ENCODE measurements at regions not wholly inside any gene's neighbourhood (a gene's known extent, or its start where the extent isn't known, plus 50 kb on each side); places are given as distances from the start of the nearest gene placed in this dataset.

GRCh38 chr18:4765401-4765800 lies 310.3 kb upstream of the DLGAP1 start:
- Histone ChIP-seq H3K4ac (ENCODE audit: low read depth in 1 of 2, low read length in 2 of 2) (no peak overlapping the region), H3K9ac (ENCODE audit: low read length) (no peak overlapping the region), H3K27me3 (ENCODE audit: control insufficient read depth in 1 of 2, insufficient read depth in 1 of 2, low read length in 2 of 2) (no peaks in the 10 kb centered on the region), H3K36me3 (ENCODE audit: control insufficient read depth in 1 of 2, insufficient read depth in 2 of 2, low read depth in 1 of 2, low read length in 2 of 2) (no peaks in the 10 kb centered on the region), H3K9me3 (ENCODE audit: control insufficient read depth, low read length) (peaks cover 16% of the 10 kb centered on the region), H3K27ac (ENCODE audit: low read length, poor library complexity, severe bottlenecking) (no peak overlapping the region), H3K4me1 (ENCODE audit: control insufficient read depth, insufficient read depth, low read depth, low read length) (no peaks in the 10 kb centered on the region), H3K23ac (ENCODE audit: low read length in 2 of 2) (no peak overlapping the region), H3K79me1 (replicated peaks; ENCODE audit: low read length, poor library complexity, severe bottlenecking) (no peaks in the 10 kb centered on the region), H2BK15ac (ENCODE audit: low read depth, poor library complexity, severe bottlenecking) (no peak overlapping the region), H3K14ac (ENCODE audit: low read length in 2 of 2) (no peak overlapping the region), H2BK120ac (ENCODE audit: low read depth, low read length) (no peak overlapping the region), H2BK12ac (ENCODE audit: low read length in 2 of 2) (no peak overlapping the region), H4K8ac (ENCODE audit: low read length) (no peak overlapping the region), H4K91ac (ENCODE audit: low read length) (no peak overlapping the region), H3K18ac (ENCODE audit: low read depth in 1 of 2, low read length in 2 of 2) (no peak overlapping the region), H2AK5ac (ENCODE audit: low read length, severe bottlenecking) (no peak overlapping the region), H2AFZ (ENCODE audit: low read depth, low read length) (no peak overlapping the region), H3K4me2 (ENCODE audit: low read length, poor library complexity, severe bottlenecking) (no peak overlapping the region), H3K4me3 (ENCODE audit: insufficient read depth in 1 of 2, low read depth in 1 of 2, low read length in 2 of 2) (no peak overlapping the region), H2BK5ac (ENCODE audit: low read depth, low read length, poor library complexity, severe bottlenecking) (no peak overlapping the region)
- 64% methylated on average over 1 of the region's 3 CpGs for WGBS
- DNase-seq = no peak

GRCh38 chr18:4762330-4762729 lies 307.2 kb upstream of the DLGAP1 start:
- Histone ChIP-seq H3K4ac (ENCODE audit: low read depth in 1 of 2, low read length in 2 of 2) (no peak overlapping the region), H2BK15ac (ENCODE audit: low read depth, poor library complexity, severe bottlenecking) (no peak overlapping the region), H3K18ac (ENCODE audit: low read depth in 1 of 2, low read length in 2 of 2) (no peak overlapping the region), H2BK12ac (ENCODE audit: low read length in 2 of 2) (no peak overlapping the region), H3K4me3 (ENCODE audit: insufficient read depth in 1 of 2, low read depth in 1 of 2, low read length in 2 of 2) (no peak overlapping the region), H3K9ac (ENCODE audit: low read length) (no peak overlapping the region), H4K8ac (ENCODE audit: low read length) (no peak overlapping the region), H3K4me2 (ENCODE audit: low read length, poor library complexity, severe bottlenecking) (no peak overlapping the region), H2AFZ (ENCODE audit: low read depth, low read length) (no peak overlapping the region), H4K91ac (ENCODE audit: low read length) (no peak overlapping the region), H3K79me1 (replicated peaks; ENCODE audit: low read length, poor library complexity, severe bottlenecking) (no peaks in the 10 kb centered on the region), H3K27me3 (ENCODE audit: control insufficient read depth in 1 of 2, insufficient read depth in 1 of 2, low read length in 2 of 2) (no peaks in the 10 kb centered on the region), H2AK5ac (ENCODE audit: low read length, severe bottlenecking) (no peak overlapping the region), H3K36me3 (ENCODE audit: control insufficient read depth in 1 of 2, insufficient read depth in 2 of 2, low read depth in 1 of 2, low read length in 2 of 2) (no peaks in the 10 kb centered on the region), H3K23ac (ENCODE audit: low read length in 2 of 2) (no peak overlapping the region), H3K27ac (ENCODE audit: low read length, poor library complexity, severe bottlenecking) (no peak overlapping the region), H3K4me1 (ENCODE audit: control insufficient read depth, insufficient read depth, low read depth, low read length) (no peaks in the 10 kb centered on the region), H3K9me3 (ENCODE audit: control insufficient read depth, low read length) (peaks cover 3% of the 10 kb centered on the region), H2BK120ac (ENCODE audit: low read depth, low read length) (no peak overlapping the region), H2BK5ac (ENCODE audit: low read depth, low read length, poor library complexity, severe bottlenecking) (no peak overlapping the region), H3K14ac (ENCODE audit: low read length in 2 of 2) (no peak overlapping the region)
- no peak for DNase-seq
- 43% methylated on average over 3 of the region's 3 CpGs for WGBS

GRCh38 chr18:4758980-4759379 lies 303.9 kb upstream of the DLGAP1 start:
- Histone ChIP-seq H3K36me3 (ENCODE audit: control insufficient read depth in 1 of 2, insufficient read depth in 2 of 2, low read depth in 1 of 2, low read length in 2 of 2) (no peaks in the 10 kb centered on the region), H3K27me3 (ENCODE audit: control insufficient read depth in 1 of 2, insufficient read depth in 1 of 2, low read length in 2 of 2) (no peaks in the 10 kb centered on the region), H3K79me1 (replicated peaks; ENCODE audit: low read length, poor library complexity, severe bottlenecking) (no peaks in the 10 kb centered on the region), H2BK120ac (ENCODE audit: low read depth, low read length) (no peak overlapping the region), H2BK12ac (ENCODE audit: low read length in 2 of 2) (no peak overlapping the region), H3K4ac (ENCODE audit: low read depth in 1 of 2, low read length in 2 of 2) (no peak overlapping the region), H2AFZ (ENCODE audit: low read depth, low read length) (no peak overlapping the region), H3K4me2 (ENCODE audit: low read length, poor library complexity, severe bottlenecking) (no peak overlapping the region), H3K18ac (ENCODE audit: low read depth in 1 of 2, low read length in 2 of 2) (no peak overlapping the region), H4K91ac (ENCODE audit: low read length) (no peak overlapping the region), H3K4me1 (ENCODE audit: control insufficient read depth, insufficient read depth, low read depth, low read length) (no peaks in the 10 kb centered on the region), H3K14ac (ENCODE audit: low read length in 2 of 2) (no peak overlapping the region), H2AK5ac (ENCODE audit: low read length, severe bottlenecking) (no peak overlapping the region), H3K23ac (ENCODE audit: low read length in 2 of 2) (no peak overlapping the region), H4K8ac (ENCODE audit: low read length) (no peak overlapping the region), H3K9ac (ENCODE audit: low read length) (no peak overlapping the region), H3K27ac (ENCODE audit: low read length, poor library complexity, severe bottlenecking) (no peak overlapping the region), H3K4me3 (ENCODE audit: insufficient read depth in 1 of 2, low read depth in 1 of 2, low read length in 2 of 2) (no peak overlapping the region), H2BK5ac (ENCODE audit: low read depth, low read length, poor library complexity, severe bottlenecking) (no peak overlapping the region), H3K9me3 (ENCODE audit: control insufficient read depth, low read length) (peaks cover 3% of the 10 kb centered on the region), H2BK15ac (ENCODE audit: low read depth, poor library complexity, severe bottlenecking) (no peak overlapping the region)
- no peak for DNase-seq
- 62% methylated on average over 4 of the region's 4 CpGs for WGBS

- no peak overlapping the region for H4K8ac ChIP-seq (ENCODE audit: low read length)
- H3K36me3 ChIP-seq (ENCODE audit: control insufficient read depth in 1 of 2, insufficient read depth in 2 of 2, low read depth in 1 of 2, low read length in 2 of 2) = no peaks in the 10 kb centered on the region
- H3K27me3 ChIP-seq (ENCODE audit: control insufficient read depth in 1 of 2, insufficient read depth in 1 of 2, low read length in 2 of 2) = no peaks in the 10 kb centered on the region
- H3K9ac ChIP-seq (ENCODE audit: low read length) = no peak overlapping the region
- 70% methylated on average over 4 of the region's 4 CpGs for WGBS
- H2BK15ac ChIP-seq (ENCODE audit: low read depth, poor library complexity, severe bottlenecking) = no peak overlapping the region
- no peak overlapping the region for H3K23ac ChIP-seq (ENCODE audit: low read length in 2 of 2)
- H3K79me1 ChIP-seq (replicated peaks; ENCODE audit: low read length, poor library complexity, severe bottlenecking) = no peaks in the 10 kb centered on the region
- no peak overlapping the region for H2AK5ac ChIP-seq (ENCODE audit: low read length, severe bottlenecking)
- peaks cover 3% of the 10 kb centered on the region for H3K9me3 ChIP-seq (ENCODE audit: control insufficient read depth, low read length)
- H2AFZ ChIP-seq (ENCODE audit: low read depth, low read length) = no peak overlapping the region
- H3K14ac ChIP-seq (ENCODE audit: low read length in 2 of 2) = no peak overlapping the region
- H3K4me3 ChIP-seq (ENCODE audit: insufficient read depth in 1 of 2, low read depth in 1 of 2, low read length in 2 of 2) = no peak overlapping the region
- H3K4me2 ChIP-seq (ENCODE audit: low read length, poor library complexity, severe bottlenecking) = no peak overlapping the region
- no peak overlapping the region for H3K18ac ChIP-seq (ENCODE audit: low read depth in 1 of 2, low read length in 2 of 2)
- H2BK12ac ChIP-seq (ENCODE audit: low read length in 2 of 2) = no peak overlapping the region
- no peak overlapping the region for H4K91ac ChIP-seq (ENCODE audit: low read length)
- no peak overlapping the region for H3K4ac ChIP-seq (ENCODE audit: low read depth in 1 of 2, low read length in 2 of 2)
- DNase-seq = no peak
- no peaks in the 10 kb centered on the region for H3K4me1 ChIP-seq (ENCODE audit: control insufficient read depth, insufficient read depth, low read depth, low read length)
- H3K27ac ChIP-seq (ENCODE audit: low read length, poor library complexity, severe bottlenecking) = no peak overlapping the region
- no peak overlapping the region for H2BK120ac ChIP-seq (ENCODE audit: low read depth, low read length)
- no peak overlapping the region for H2BK5ac ChIP-seq (ENCODE audit: low read depth, low read length, poor library complexity, severe bottlenecking)
Measured at GRCh38 chr18:4755848-4756247, 300.7 kb upstream of the DLGAP1 start.

Data from mesenchymal stem cell (in vitro differentiated cells and primary cell).